ENCODE measurements at regions not wholly inside any gene's neighbourhood (a gene's known extent, or its start where the extent isn't known, plus 50 kb on each side); places are given as distances from the start of the nearest gene placed in this dataset.
A peak's percentile ranks its signal among the peaks of the same experiment; 100 is the strongest.

DNA sequence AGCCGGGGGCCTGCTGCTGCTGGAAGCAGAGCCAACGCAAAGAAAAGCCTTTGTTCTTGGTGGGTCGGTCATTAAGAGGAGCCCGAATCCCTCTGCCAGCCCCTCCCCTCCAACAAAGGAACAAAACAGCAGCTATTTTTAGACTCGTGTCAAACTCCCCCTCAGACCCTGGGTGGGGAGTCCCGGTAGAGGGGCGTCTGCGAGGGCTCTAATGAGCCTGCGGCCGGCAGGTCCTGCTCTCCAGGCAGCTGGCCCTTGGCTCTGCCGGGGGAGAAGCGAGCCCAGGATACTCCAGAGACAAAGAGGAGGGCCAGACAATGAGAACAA is 114.0 kb downstream of the LHX2 start:
- intact Hi-C loops (cut with DNase I): loop anchor here in 8 of 10 donors (2.0 to 10.0 kb wide), 5 partner anchors 197 to 412 kb away; no protein-coding TSS in a partner anchor

DNA sequence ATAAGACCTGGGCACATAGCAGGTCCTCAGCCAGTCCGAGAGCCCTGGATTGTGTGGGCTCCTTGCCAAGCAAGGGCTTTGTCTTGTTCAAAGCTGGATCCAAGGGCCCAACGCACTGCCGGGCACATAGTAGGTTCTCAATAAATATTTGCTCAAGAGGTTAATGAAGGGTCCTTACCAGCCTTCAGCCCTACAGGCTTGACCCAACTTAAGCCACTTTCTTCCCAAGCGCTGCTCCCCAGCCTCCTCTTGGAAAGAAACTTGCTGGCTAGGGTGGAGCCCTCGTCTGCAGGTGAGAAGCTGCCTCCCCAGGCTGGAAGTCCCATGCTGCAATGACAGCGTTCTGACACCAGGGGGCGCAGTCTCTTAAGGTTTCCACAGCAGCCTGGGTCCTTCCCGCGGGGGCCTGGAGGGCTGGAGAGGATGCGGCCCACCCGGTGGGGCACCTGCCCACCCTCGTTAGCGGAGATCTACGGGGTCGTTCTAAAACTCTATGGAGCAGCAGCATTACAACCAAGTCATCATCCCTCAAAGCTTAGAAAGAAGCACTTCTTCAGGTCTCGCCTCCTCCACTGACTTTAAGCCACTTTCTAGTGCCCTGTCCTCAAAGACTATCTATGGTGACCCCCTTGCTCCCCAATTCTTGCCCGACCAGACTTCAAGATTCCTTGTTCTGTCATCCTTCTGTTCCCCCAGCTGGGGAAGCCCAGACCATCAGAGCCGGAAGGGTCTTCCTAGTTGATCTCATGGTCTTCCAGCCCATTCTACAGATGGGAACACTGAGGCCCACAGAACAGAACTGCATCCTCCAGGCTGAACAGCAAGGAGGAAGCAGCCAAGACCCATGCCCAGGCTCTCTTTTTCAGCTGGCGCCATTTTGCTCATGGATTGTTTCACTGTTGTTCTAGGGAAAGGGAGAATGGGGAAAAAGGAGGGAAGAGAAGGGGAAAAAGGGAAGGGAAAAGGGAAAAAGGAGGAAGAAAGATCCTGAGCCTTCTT is 115.4 kb downstream of the LHX2 start:
- H3K4me1 ChIP-seq: peaks cover 0 to 4% (median 0%) of the 10 kb centered on the region in 9 donors
- peaks cover 0 to 7% (median 0%) of the 10 kb centered on the region in 11 donors for H3K9me3 ChIP-seq
- TF ChIP-seq, protein P1, sequence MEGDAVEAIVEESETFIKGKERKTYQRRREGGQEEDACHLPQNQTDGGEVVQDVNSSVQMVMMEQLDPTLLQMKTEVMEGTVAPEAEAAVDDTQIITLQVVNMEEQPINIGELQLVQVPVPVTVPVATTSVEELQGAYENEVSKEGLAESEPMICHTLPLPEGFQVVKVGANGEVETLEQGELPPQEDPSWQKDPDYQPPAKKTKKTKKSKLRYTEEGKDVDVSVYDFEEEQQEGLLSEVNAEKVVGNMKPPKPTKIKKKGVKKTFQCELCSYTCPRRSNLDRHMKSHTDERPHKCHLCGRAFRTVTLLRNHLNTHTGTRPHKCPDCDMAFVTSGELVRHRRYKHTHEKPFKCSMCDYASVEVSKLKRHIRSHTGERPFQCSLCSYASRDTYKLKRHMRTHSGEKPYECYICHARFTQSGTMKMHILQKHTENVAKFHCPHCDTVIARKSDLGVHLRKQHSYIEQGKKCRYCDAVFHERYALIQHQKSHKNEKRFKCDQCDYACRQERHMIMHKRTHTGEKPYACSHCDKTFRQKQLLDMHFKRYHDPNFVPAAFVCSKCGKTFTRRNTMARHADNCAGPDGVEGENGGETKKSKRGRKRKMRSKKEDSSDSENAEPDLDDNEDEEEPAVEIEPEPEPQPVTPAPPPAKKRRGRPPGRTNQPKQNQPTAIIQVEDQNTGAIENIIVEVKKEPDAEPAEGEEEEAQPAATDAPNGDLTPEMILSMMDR (IDR thresholded peaks at IDR 0.05): peak; percentile 93 to 99 (median 98)
- WGBS, 2 donors: 33 to 34% methylated on average over 19 of the region's 19 CpGs
- intact Hi-C loops (cut with DNase I): loop anchor here (1.0 to 10.0 kb wide), 7 partner anchors 190 to 410 kb away; no protein-coding TSS in a partner anchor
- H3K27me3 ChIP-seq: peaks cover 0 to 19% (median 14%) of the 10 kb centered on the region in 7 donors
- no peak overlapping the region for H3K4me3 ChIP-seq
- DNase-seq (peak; percentile 54 to 75), ATAC-seq (peak in 7 of 8 donors; percentile 48 to 71 (median 59))
- H3K27ac ChIP-seq: no peak overlapping the region
- no peaks in the 10 kb centered on the region for H3K36me3 ChIP-seq

More for the DNA sequence above, 114.0 kb downstream of the LHX2 start:
- H3K27me3 ChIP-seq: peaks cover 0 to 18% (median 14%) of the 10 kb centered on the region in 7 donors
- TF ChIP-seq, protein P1 (IDR thresholded peaks at IDR 0.05): no peak
- H3K4me3 ChIP-seq: no peak overlapping the region
- H3K4me1 ChIP-seq: peaks cover 0 to 4% (median 0%) of the 10 kb centered on the region in 9 donors
- no peak for ATAC-seq
- H3K36me3 ChIP-seq: no peaks in the 10 kb centered on the region
- no peak for DNase-seq
- peaks cover 0 to 16% (median 0%) of the 10 kb centered on the region in 11 donors for H3K9me3 ChIP-seq
- whole genome bisulfite sequencing, 2 donors: 21 to 22% methylated on average over 12 of the region's 12 CpGs
- no peak overlapping the region for H3K27ac ChIP-seq

DNA sequence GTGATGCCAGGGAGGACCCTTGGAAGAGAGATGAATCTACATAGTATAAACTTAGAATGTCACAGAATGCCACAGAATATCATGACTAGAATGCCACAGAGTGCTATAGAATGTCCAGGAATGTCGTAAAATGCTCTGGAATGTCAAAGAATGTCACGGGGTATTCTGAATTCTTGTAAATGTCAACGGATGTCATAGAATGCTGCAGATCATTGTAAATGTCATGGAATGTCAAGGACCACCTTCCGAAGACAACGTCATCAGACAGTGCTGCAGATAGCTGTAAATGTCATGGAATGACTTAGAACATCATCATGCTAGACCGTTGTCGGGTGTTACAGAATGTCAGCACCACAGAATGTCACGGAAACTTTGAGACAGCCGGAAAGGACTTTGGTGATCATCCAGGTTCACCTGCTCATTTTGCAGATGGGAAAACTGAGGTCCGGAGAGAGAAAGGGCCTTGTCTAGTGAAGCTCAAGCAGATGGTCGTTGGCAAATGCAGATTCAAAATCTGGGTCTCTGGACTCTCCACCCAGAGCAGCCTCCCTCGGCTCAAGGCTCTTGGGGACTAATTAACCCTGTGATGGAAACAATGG is 117.1 kb downstream of the LHX2 start:
- H3K4me1 ChIP-seq: peaks cover 0 to 4% (median 0%) of the 10 kb centered on the region in 9 donors
- WGBS, 2 donors: 64 to 68% methylated on average over 12 of the region's 12 CpGs
- no peak overlapping the region for H3K27ac ChIP-seq
- DNase-seq (no peak), ATAC-seq (no peak)
- H3K27me3 ChIP-seq: peaks cover 0 to 19% (median 14%) of the 10 kb centered on the region in 7 donors
- intact Hi-C loops (cut with DNase I): loop anchor here in 8 of 10 donors (2.0 to 10.0 kb wide), 5 partner anchors 194 to 409 kb away; no protein-coding TSS in a partner anchor
- TF ChIP-seq, protein P1 (IDR thresholded peaks at IDR 0.05): no peak
- no peaks in the 10 kb centered on the region for H3K36me3 ChIP-seq
- no peak overlapping the region for H3K4me3 ChIP-seq
- H3K9me3 ChIP-seq: no peaks in the 10 kb centered on the region

Data from heart right ventricle (tissue), 16 donors.